ENCODE measurements at regions not wholly inside any gene's neighbourhood (a gene's known extent, or its start where the extent isn't known, plus 50 kb on each side); places are given as distances from the start of the nearest gene placed in this dataset.

DNA sequence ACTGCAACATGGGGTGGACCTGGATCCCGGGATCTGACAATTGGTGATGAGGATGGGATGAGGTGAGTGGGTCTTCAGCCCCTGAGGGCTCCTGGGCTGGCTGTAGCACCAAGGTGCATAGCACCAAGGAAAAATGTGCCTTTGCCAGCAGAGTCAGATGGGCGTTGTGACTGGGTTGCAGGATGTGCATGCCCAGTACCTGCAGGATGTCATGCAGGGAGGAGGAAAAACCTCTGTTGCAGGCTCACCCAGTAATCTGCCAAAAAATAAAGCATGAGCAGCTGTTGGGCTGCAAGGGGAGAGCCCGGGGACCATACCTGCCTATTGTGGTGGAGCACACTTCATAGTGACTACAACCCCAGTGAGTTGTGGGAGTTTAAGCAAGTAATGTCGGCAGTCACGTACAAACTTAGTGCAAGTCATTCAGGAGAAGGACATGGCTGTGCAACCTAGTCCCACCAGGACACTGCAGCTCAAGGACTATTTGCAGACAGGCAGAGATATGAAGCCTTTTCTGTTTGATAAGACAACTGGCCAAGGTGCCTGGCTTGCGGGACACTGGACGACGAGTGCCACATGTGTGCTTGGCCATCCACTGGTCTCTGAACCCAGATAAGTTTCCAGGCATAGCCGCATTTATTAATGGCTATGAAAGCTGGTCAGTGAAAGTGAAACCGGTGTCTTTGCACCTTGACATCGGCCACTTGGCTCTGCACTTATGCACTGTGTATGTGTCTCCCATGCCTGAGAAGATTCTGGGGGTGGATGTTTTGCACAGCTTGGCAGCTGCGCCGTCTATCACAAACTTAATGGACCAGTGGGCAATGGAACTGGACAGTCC lies 499.8 kb downstream of the KCNJ2 start:
- Histone ChIP-seq H3K4me2 (replicated peaks; ENCODE audit: low read depth, low read length, poor library complexity, severe bottlenecking) (no peak overlapping the region), H3K4me3 (ENCODE audit: control extremely low read depth in 1 of 5, extremely low read depth in 1 of 5, insufficient read depth in 1 of 5, low read depth in 2 of 5, low read length in 4 of 5) (no peak overlapping the region), H3K27me3 (replicated peaks in 1 of 4; ENCODE audit: control extremely low read depth in 1 of 4, control insufficient read depth in 3 of 4, insufficient read depth in 4 of 4, low read length in 3 of 4) (no peaks in the 10 kb centered on the region), H3K79me2 (ENCODE audit: control insufficient read depth, insufficient read depth, low read length) (no peaks in the 10 kb centered on the region), H2AFZ (ENCODE audit: insufficient read depth, low read depth, low read length, poor library complexity, severe bottlenecking) (no peak overlapping the region), H4K20me1 (ENCODE audit: control insufficient read depth, insufficient read depth, low read length, poor library complexity, severe bottlenecking) (no peaks in the 10 kb centered on the region), H3K9ac (ENCODE audit: low read length) (no peak overlapping the region), H3K4me1 (ENCODE audit: control insufficient read depth in 2 of 2, insufficient read depth in 2 of 2, low read length in 2 of 2) (no peaks in the 10 kb centered on the region), H3K36me3 (replicated peaks in 1 of 2; ENCODE audit: control extremely low read depth in 1 of 2, control insufficient read depth in 1 of 2, extremely low read depth in 1 of 2, insufficient read depth in 2 of 2, low read length in 1 of 2) (no peaks in the 10 kb centered on the region), H3K27ac (ENCODE audit: low read length in 2 of 2) (no peak overlapping the region), H3K9me3 (ENCODE audit: control extremely low read depth in 1 of 3, control insufficient read depth in 2 of 3, insufficient read depth in 1 of 3, low read length in 2 of 3) (no peaks in the 10 kb centered on the region)
- DNase-seq (no peak), ATAC-seq (ENCODE audit: low read depth) (no peak)
- Mint-ChIP-seq H3K4me1 (no peaks in the 10 kb centered on the region), H3K27me3 (no peaks in the 10 kb centered on the region), H3K27ac (no peak overlapping the region), H3K4me3 (no peak overlapping the region), H3K9me3 (ENCODE audit: insufficient read depth) (no peaks in the 10 kb centered on the region)
- TF ChIP-seq CTCF (IDR thresholded peaks at IDR 0.05) (no peak), EZH2 (IDR thresholded peaks at IDR 0.05; ENCODE audit: borderline replicate concordance, insufficient read depth, low read depth, low read length, poor library complexity, severe bottlenecking) (no peak)
- ChIA-PET CTCF (no interaction called here), POLR2A (no interaction called here)
- intact Hi-C loops (cut with micrococcal nuclease) = no loop called here
- 97% methylated on average over 13 of the region's 13 CpGs for WGBS (ENCODE audit: insufficient coverage)

- H3K27me3 ChIP-seq (replicated peaks in 1 of 4; ENCODE audit: control extremely low read depth in 1 of 4, control insufficient read depth in 3 of 4, insufficient read depth in 4 of 4, low read length in 3 of 4) = no peaks in the 10 kb centered on the region
- WGBS (ENCODE audit: insufficient coverage) = no CpG with 5 or more reads among the region's 2 CpGs
- H3K4me1 Mint-ChIP-seq = no peaks in the 10 kb centered on the region
Observed at GRCh38 chr17:70674061-70674460, 504.7 kb downstream of the KCNJ2 start.

More at GRCh38 chr17:70674061-70674460, 504.7 kb downstream of the KCNJ2 start:
- Histone ChIP-seq H3K79me2 (ENCODE audit: control insufficient read depth, insufficient read depth, low read length) (no peaks in the 10 kb centered on the region), H2AFZ (ENCODE audit: insufficient read depth, low read depth, low read length, poor library complexity, severe bottlenecking) (no peak overlapping the region), H3K4me3 (ENCODE audit: control extremely low read depth in 1 of 5, extremely low read depth in 1 of 5, insufficient read depth in 1 of 5, low read depth in 2 of 5, low read length in 4 of 5) (no peak overlapping the region), H3K9me3 (ENCODE audit: control extremely low read depth in 1 of 3, control insufficient read depth in 2 of 3, insufficient read depth in 1 of 3, low read length in 2 of 3) (no peaks in the 10 kb centered on the region), H3K9ac (ENCODE audit: low read length) (no peak overlapping the region), H3K4me2 (replicated peaks; ENCODE audit: low read depth, low read length, poor library complexity, severe bottlenecking) (no peak overlapping the region), H4K20me1 (ENCODE audit: control insufficient read depth, insufficient read depth, low read length, poor library complexity, severe bottlenecking) (no peaks in the 10 kb centered on the region), H3K4me1 (ENCODE audit: control insufficient read depth in 2 of 2, insufficient read depth in 2 of 2, low read length in 2 of 2) (no peaks in the 10 kb centered on the region), H3K36me3 (replicated peaks in 1 of 2; ENCODE audit: control extremely low read depth in 1 of 2, control insufficient read depth in 1 of 2, extremely low read depth in 1 of 2, insufficient read depth in 2 of 2, low read length in 1 of 2) (no peaks in the 10 kb centered on the region), H3K27ac (ENCODE audit: low read length in 2 of 2) (no peak overlapping the region)
- DNase-seq = no peak
- Mint-ChIP-seq H3K27me3 (no peaks in the 10 kb centered on the region), H3K27ac (no peak overlapping the region), H3K9me3 (ENCODE audit: insufficient read depth) (no peaks in the 10 kb centered on the region), H3K4me3 (no peak overlapping the region)
- no peak for TF ChIP-seq EZH2 (IDR thresholded peaks at IDR 0.05; ENCODE audit: borderline replicate concordance, insufficient read depth, low read depth, low read length, poor library complexity, severe bottlenecking)
- TF ChIP-seq CTCF (IDR thresholded peaks at IDR 0.05) = no peak
- intact Hi-C loops (cut with micrococcal nuclease) = no loop called here
- no peak for ATAC-seq (ENCODE audit: low read depth)
- POLR2A ChIA-PET = no interaction called here
- CTCF ChIA-PET = no interaction called here

Data from B cell (primary cell).